GM12878 (cell line): ENCODE measurements at regions not wholly inside any gene's neighbourhood (a gene's known extent, or its start where the extent isn't known, plus 50 kb on each side); places are given as distances from the start of the nearest gene placed in this dataset.

Experiments
- ATAC-seq: fragments of 200-7000 bp; cut with Tn5 transposase; 3 replicates; pipeline ENCODE4 v1.9.1; 2020; ENCODE audit warnings: mild to moderate bottlenecking, moderate library complexity
- BruUV-seq: library from RNA; stranded (reverse); fragments of 400-500 nt; replicated peaks from 2 replicates; lab custom pipeline; 2021; lab: Mats Ljungman, UMichigan
- CTCF ChIA-PET: fragments of 300-600 bp; sonication (Branson Sonifier 250); formaldehyde crosslinking; extraction: SDS; loops from one replicate; lab custom pipeline; 2021; ENCODE audit warnings: inconsistent platforms; lab: Yijun Ruan, JAX
- POLR2A ChIA-PET: fragments of 350-600 bp; formaldehyde crosslinking; extraction: SDS; loops from one replicate; lab custom pipeline; 2021; ENCODE audit warnings: inconsistent platforms; lab: Charles Lee
- RAD21 ChIA-PET: fragments of 300-600 bp; sonication (Branson Sonifier 250); formaldehyde crosslinking; loops from one replicate; lab custom pipeline; 2023; ENCODE audit warnings: antibody characterized with exemption; ENCODE audit not compliant: unreplicated experiment; lab: Charles Lee
- SMC1A ChIA-PET: fragments of 300-600 bp; sonication (Branson Sonifier 250); formaldehyde crosslinking; loops from one replicate; lab custom pipeline; 2023; ENCODE audit not compliant: unreplicated experiment, uncharacterized antibody; lab: Charles Lee
- DNase-seq: peaks from one replicate; pipeline ENCODE4 v3.0.0-alpha.2; 2011; ENCODE audit warnings: low read depth, low spot score
- FAIRE-seq: peaks from 3 replicates; lab custom pipeline; 2011; peaks lifted over from hg19 to GRCh38; lab: Jason Lieb, UNC
- H2AFZ ChIP-seq: 2 replicates; pipeline ENCODE4 v1.6.0; 2011; ENCODE audit warnings: low read depth, low read length, control low read depth; ENCODE audit not compliant: control insufficient read depth
- H3K27ac ChIP-seq: 2 replicates; pipeline ENCODE4 v1.5.1; 2011; ENCODE audit warnings: control low read depth; ENCODE audit not compliant: control insufficient read depth, insufficient read depth
- H3K27me3 ChIP-seq, 2 experiments: replicated peaks in 1 of 2; 2 replicates each; pipeline versions ENCODE4 v1.6.0 to v1.6.1; 2011; ENCODE audit warnings: low read length in 1 of 2; ENCODE audit not compliant: control insufficient read depth in 2 of 2, insufficient read depth in 2 of 2
- H3K36me3 ChIP-seq, 2 experiments: 2 replicates each; pipeline ENCODE4 v1.5.1; 2011; ENCODE audit warnings: low read length in 1 of 2; ENCODE audit not compliant: control insufficient read depth in 2 of 2, insufficient read depth in 2 of 2
- H3K4me1 ChIP-seq: 2 replicates; pipeline ENCODE4 v1.6.1; 2011; ENCODE audit warnings: mild to moderate bottlenecking, low read length, moderate library complexity, mixed read lengths; ENCODE audit not compliant: control insufficient read depth, insufficient read depth
- H3K4me2 ChIP-seq: 2 replicates; pipeline ENCODE4 v1.6.0; 2011; ENCODE audit warnings: control low read depth; ENCODE audit not compliant: control insufficient read depth, insufficient read depth
- H3K4me3 ChIP-seq: fragments of 200-600 bp; sonication (generic); 2 replicates; pipeline ENCODE4 v1.5.1; 2016
- H3K79me2 ChIP-seq: 2 replicates; pipeline ENCODE4 v1.6.0; 2011; ENCODE audit warnings: low read length; ENCODE audit not compliant: control insufficient read depth, insufficient read depth
- H3K9ac ChIP-seq: 2 replicates; pipeline ENCODE4 v1.8.0; 2011; ENCODE audit warnings: low read length, control low read depth, mixed read lengths; ENCODE audit not compliant: control insufficient read depth, insufficient read depth
- H3K9me3 ChIP-seq: replicated peaks from 3 replicates; pipeline ENCODE4 v1.5.1; 2011; ENCODE audit warnings: mild to moderate bottlenecking, low read length; ENCODE audit not compliant: control insufficient read depth, insufficient read depth
- H4K20me1 ChIP-seq: 2 replicates; pipeline ENCODE4 v1.6.0; 2011; ENCODE audit not compliant: control insufficient read depth, insufficient read depth
- EED ChIP-seq: sonication (generic); IDR thresholded peaks from 2 replicates; pipeline ENCODE4 v1.6.1; 2016; ENCODE audit warnings: antibody characterized with exemption, low read depth
- HDGF ChIP-seq: fragments of 450-650 bp; IDR thresholded peaks from 2 replicates; pipeline ENCODE4 v1.6.1; 2016; ENCODE audit warnings: antibody characterized with exemption
- IKZF1 ChIP-seq: fragments of 450-650 bp; conservative IDR thresholded peaks from 2 replicates; pipeline ENCODE4 v1.6.1; 2017; ENCODE audit warnings: antibody characterized with exemption, mild to moderate bottlenecking
- IKZF2 ChIP-seq, 2 experiments: fragments of 450-650 bp; IDR thresholded peaks; 2 replicates each; pipeline ENCODE4 v1.6.1; 2017; ENCODE audit warnings: mild to moderate bottlenecking in 2 of 2, moderate library complexity in 2 of 2
- MEF2A ChIP-seq: IDR thresholded peaks from 2 replicates; pipeline ENCODE4 v1.6.1; 2011; ENCODE audit warnings: low read depth, mild to moderate bottlenecking, low read length, moderate library complexity; ENCODE audit not compliant: insufficient read depth
- PAX8 ChIP-seq: fragments of 450-650 bp; IDR thresholded peaks from 2 replicates; pipeline ENCODE4 v1.6.1; 2017; ENCODE audit warnings: mild to moderate bottlenecking, moderate library complexity
- RELA ChIP-seq: fragments of 450-650 bp; IDR thresholded peaks from 2 replicates; pipeline ENCODE4 v1.8.0; 2014; ENCODE audit warnings: borderline replicate concordance; ENCODE audit not compliant: partially characterized antibody
- RUNX3 ChIP-seq: IDR thresholded peaks from 2 replicates; pipeline ENCODE4 v1.6.1; 2012; ENCODE audit warnings: low read length, inconsistent platforms
- TCF7 ChIP-seq: IDR thresholded peaks from 2 replicates; pipeline ENCODE4 v1.6.1; 2014; ENCODE audit warnings: antibody characterized with exemption, borderline replicate concordance
- ZNF622 ChIP-seq: fragments of 450-650 bp; IDR thresholded peaks from 2 replicates; pipeline ENCODE4 v1.6.1; 2017; ENCODE audit warnings: mild to moderate bottlenecking, inconsistent platforms
- WGBS: methylation state at CpG from one replicate; pipeline ENCODE4 v1.1.6; 2016; ENCODE audit warnings: low lambda C conversion rate; ENCODE audit not compliant: insufficient replicate concordance, insufficient coverage; ENCODE audit errors: missing lambda C conversion rate; 5-methylcytosine and 5-hydroxymethylcytosine counted together
- in situ Hi-C: fragments of 300-500 bp; cut with MboI; formaldehyde crosslinking; loops from 9 replicates; pipeline ENCODE4 v1.14.3; 2018; ENCODE audit warnings: mixed read lengths
- intact Hi-C: fragments of 100-400 bp; cut with micrococcal nuclease; formaldehyde crosslinking; loops from one replicate; pipeline ENCODE4 v1.14.2; 2022; ENCODE audit not compliant: unreplicated experiment
- TF ChIP-seq, protein P1 (sequence below): fragments of 450-650 bp; IDR thresholded peaks from 2 replicates; pipeline ENCODE4 v1.6.1; 2016; ENCODE audit warnings: mild to moderate bottlenecking
- TF ChIP-seq, protein P2 (sequence below): IDR thresholded peaks from 2 replicates; pipeline ENCODE4 v1.6.1; 2011; ENCODE audit warnings: borderline replicate concordance, low read depth, mild to moderate bottlenecking, moderate library complexity, low read length; ENCODE audit not compliant: insufficient read depth, poor library complexity, severe bottlenecking

DNA sequence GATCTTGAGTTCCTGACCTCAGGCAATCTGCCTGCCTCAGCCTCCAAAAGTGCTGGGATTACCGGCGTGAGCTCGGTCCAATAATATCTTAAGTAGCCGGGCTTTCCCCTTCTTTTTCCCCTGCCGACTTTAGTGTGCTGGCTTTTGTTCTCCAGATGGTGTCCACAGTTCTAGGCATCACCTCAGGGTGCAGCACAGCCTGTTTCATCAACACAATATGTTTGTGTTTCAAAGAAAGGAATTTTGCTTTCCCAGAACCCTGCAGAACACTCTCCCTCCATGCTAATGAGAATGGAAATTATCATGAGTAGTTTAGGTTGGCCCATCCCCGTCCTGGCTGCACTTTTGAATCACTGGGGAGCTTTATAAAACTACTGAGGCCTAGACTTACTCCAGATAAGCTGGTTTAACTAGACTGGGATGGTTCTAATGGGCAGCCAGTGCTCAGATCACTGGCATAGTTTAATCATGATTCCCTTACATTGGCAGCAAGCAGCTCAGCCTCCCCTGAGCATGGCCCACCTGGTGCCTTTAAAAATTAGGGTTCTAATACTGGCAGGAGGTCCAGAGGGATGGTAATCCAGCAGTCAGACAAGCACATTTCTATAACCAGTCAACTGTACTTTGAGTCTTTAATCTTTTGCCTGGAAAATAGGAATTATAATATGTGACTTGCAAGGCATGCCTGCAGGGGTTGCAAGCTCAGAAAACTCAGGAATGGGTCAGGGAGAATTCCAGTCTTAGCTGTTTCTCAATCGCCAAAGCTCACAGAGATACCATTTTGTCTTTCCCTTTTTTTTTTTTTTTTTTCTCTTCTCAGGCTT, 127.6 kb upstream of the RASGRP1 start:
- H3K9me3 ChIP-seq, result no peaks in the 10 kb centered on the region
- no peak for TF ChIP-seq MEF2A
- TF ChIP-seq IKZF2 (IDR thresholded peaks at IDR 0.05), result peak in 1 of 2 experiments; percentile 41; a peak in 1 of 4 replicates
- TF ChIP-seq, protein P1, sequence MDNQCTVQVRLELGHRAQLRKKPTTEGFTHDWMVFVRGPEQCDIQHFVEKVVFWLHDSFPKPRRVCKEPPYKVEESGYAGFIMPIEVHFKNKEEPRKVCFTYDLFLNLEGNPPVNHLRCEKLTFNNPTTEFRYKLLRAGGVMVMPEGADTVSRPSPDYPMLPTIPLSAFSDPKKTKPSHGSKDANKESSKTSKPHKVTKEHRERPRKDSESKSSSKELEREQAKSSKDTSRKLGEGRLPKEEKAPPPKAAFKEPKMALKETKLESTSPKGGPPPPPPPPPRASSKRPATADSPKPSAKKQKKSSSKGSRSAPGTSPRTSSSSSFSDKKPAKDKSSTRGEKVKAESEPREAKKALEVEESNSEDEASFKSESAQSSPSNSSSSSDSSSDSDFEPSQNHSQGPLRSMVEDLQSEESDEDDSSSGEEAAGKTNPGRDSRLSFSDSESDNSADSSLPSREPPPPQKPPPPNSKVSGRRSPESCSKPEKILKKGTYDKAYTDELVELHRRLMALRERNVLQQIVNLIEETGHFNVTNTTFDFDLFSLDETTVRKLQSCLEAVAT, result no peak
- 0 out of 2 replicates have a peak, but pooled peaks have one; percentile 19 for TF ChIP-seq RUNX3
- TF ChIP-seq PAX8, result no peak
- no peak for TF ChIP-seq TCF7
- peak; percentile 67 for TF ChIP-seq RELA
- TF ChIP-seq EED, result peak; percentile 44; the same call in 1 of the 2 replicates
- 0 out of 2 replicates have a peak, but pooled peaks have one; percentile 23 for TF ChIP-seq IKZF1
- TF ChIP-seq ZNF622, result no peak
- TF ChIP-seq HDGF, result no peak
- TF ChIP-seq, protein P2, sequence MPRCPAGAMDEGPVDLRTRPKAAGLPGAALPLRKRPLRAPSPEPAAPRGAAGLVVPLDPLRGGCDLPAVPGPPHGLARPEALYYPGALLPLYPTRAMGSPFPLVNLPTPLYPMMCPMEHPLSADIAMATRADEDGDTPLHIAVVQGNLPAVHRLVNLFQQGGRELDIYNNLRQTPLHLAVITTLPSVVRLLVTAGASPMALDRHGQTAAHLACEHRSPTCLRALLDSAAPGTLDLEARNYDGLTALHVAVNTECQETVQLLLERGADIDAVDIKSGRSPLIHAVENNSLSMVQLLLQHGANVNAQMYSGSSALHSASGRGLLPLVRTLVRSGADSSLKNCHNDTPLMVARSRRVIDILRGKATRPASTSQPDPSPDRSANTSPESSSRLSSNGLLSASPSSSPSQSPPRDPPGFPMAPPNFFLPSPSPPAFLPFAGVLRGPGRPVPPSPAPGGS, result peak; percentile 67
- H3K79me2 ChIP-seq, result no peaks in the 10 kb centered on the region
- peak overlapping the region; percentile 14; the same call in 1 of the 2 replicates for H3K27ac ChIP-seq
- in situ Hi-C loops, result loop anchor here (10.0 kb wide), 2 partner anchors 247 to 697 kb away; no protein-coding TSS in a partner anchor
- SMC1A ChIA-PET, result interaction anchor here (0.6 to 17.6 kb wide), 27 partner anchors 6 to 251 kb away, joined by 3 to 293 read pairs (median 28); partner anchors contain the start of genes FAM98B and RASGRP1
- FAIRE-seq, result no peak
- H4K20me1 ChIP-seq, result no peaks in the 10 kb centered on the region
- POLR2A ChIA-PET, result interaction anchor here (0.6 to 6.9 kb wide), 17 partner anchors 8 to 787 kb away, joined by 3 to 45 read pairs (median 4); partner anchors contain the start of gene FAM98B
- CTCF ChIA-PET, result interaction anchor here (0.6 to 15.4 kb wide), 40 partner anchors 6 to 460 kb away, joined by 3 to 288 read pairs (median 15); partner anchors contain the start of genes FAM98B and RASGRP1
- DNase-seq, result no peak
- peak overlapping the region; percentile 7; the same call in 1 of the 2 replicates for H3K4me2 ChIP-seq
- H3K27me3 ChIP-seq, result no peaks in the 10 kb centered on the region
- H3K4me3 ChIP-seq, result no peak overlapping the region
- peak; percentile 9 for ATAC-seq
- H2AFZ ChIP-seq, result peak overlapping the region; percentile 15; the same call in 1 of the 2 replicates
- RAD21 ChIA-PET, result interaction anchor here (0.7 to 12.0 kb wide), 26 partner anchors 7 to 620 kb away, joined by 3 to 322 read pairs (median 20); partner anchors contain the start of genes FAM98B and RASGRP1
- 25% methylated on average over 7 of the region's 7 CpGs for WGBS
- H3K9ac ChIP-seq, result no peak overlapping the region
- H3K4me1 ChIP-seq, result peaks cover 39% of the 10 kb centered on the region
- intact Hi-C loops, result loop anchor here (2.0 kb wide), 2 partner anchors 217 to 251 kb away; no protein-coding TSS in a partner anchor
- no peaks in the 10 kb centered on the region for H3K36me3 ChIP-seq
- BruUV-seq, result no TSS peak
